ENCODE measurements at regions not wholly inside any gene's neighbourhood (a gene's known extent, or its start where the extent isn't known, plus 50 kb on each side); places are given as distances from the start of the nearest gene placed in this dataset.

- peak; percentile 88 for ATAC-seq
- intact Hi-C loops (cut with DNase I), result no loop called here
These were observed 104.7 kb upstream of the FREM2 start for GRCh38 chr13:38582133-38582532.

GRCh38 chr13:38590230-38590629 lies 96.6 kb upstream of the FREM2 start:
- DNase-seq (no peak), ATAC-seq (peak; percentile 90)
- Histone ChIP-seq H3K9me3 (no peaks in the 10 kb centered on the region), H3K27me3 (no peaks in the 10 kb centered on the region), H3K4me3 (no peak overlapping the region), H3K4me1 (no peaks in the 10 kb centered on the region), H3K27ac (peak overlapping the region; percentile 48 to 78), H3K36me3 (no peaks in the 10 kb centered on the region)
- intact Hi-C loops (cut with DNase I), result no loop called here
- TF ChIP-seq CTCF (IDR thresholded peaks at IDR 0.05), result no peak

More at GRCh38 chr13:38582133-38582532, 104.7 kb upstream of the FREM2 start:
- no peaks in the 10 kb centered on the region for H3K9me3 ChIP-seq
- peak in 2 of 4 donors; percentile 40 to 58 for DNase-seq
- H3K4me3 ChIP-seq, result no peak overlapping the region
- TF ChIP-seq CTCF (IDR thresholded peaks at IDR 0.05), result peak in 1 of 2 donors; percentile 32
- no peaks in the 10 kb centered on the region for H3K4me1 ChIP-seq
- H3K36me3 ChIP-seq, result no peaks in the 10 kb centered on the region
- no peak overlapping the region for H3K27ac ChIP-seq
- H3K27me3 ChIP-seq, result no peaks in the 10 kb centered on the region

GRCh38 chr13:38590796-38591507 lies 95.9 kb upstream of the FREM2 start:
- no peak for TF ChIP-seq CTCF (IDR thresholded peaks at IDR 0.05)
- Histone ChIP-seq H3K4me3 (no peak overlapping the region), H3K9me3 (no peaks in the 10 kb centered on the region), H3K36me3 (no peaks in the 10 kb centered on the region), H3K4me1 (no peaks in the 10 kb centered on the region), H3K27me3 (no peaks in the 10 kb centered on the region), H3K27ac (peak overlapping the region; percentile 48 to 78)
- peak; percentile 94 for ATAC-seq
- peak; percentile 3 to 56 (median 44) for DNase-seq
- intact Hi-C loops (cut with DNase I), result no loop called here

GRCh38 chr13:38602266-38602665 lies 84.6 kb upstream of the FREM2 start:
- no peaks in the 10 kb centered on the region for H3K36me3 ChIP-seq
- H3K4me3 ChIP-seq, result no peak overlapping the region
- no peak for TF ChIP-seq CTCF (IDR thresholded peaks at IDR 0.05)
- ATAC-seq (no peak), DNase-seq (no peak)
- no peaks in the 10 kb centered on the region for H3K4me1 ChIP-seq
- intact Hi-C loops (cut with DNase I), result no loop called here
- no peak overlapping the region for H3K27ac ChIP-seq
- no peaks in the 10 kb centered on the region for H3K9me3 ChIP-seq
- H3K27me3 ChIP-seq, result no peaks in the 10 kb centered on the region

- ATAC-seq, result no peak
- Histone ChIP-seq H3K27me3 (no peaks in the 10 kb centered on the region), H3K36me3 (no peaks in the 10 kb centered on the region), H3K27ac (no peak overlapping the region), H3K4me3 (no peak overlapping the region), H3K9me3 (no peaks in the 10 kb centered on the region), H3K4me1 (no peaks in the 10 kb centered on the region)
- TF ChIP-seq CTCF (IDR thresholded peaks at IDR 0.05), result no peak
- DNase-seq, result no peak
- intact Hi-C loops (cut with DNase I), result no loop called here
These were observed 80.0 kb upstream of the FREM2 start for GRCh38 chr13:38606699-38607535.

Data from left lung (tissue), 4 donors.